GM21723 (cell line): ENCODE measurements at regions not wholly inside any gene's neighbourhood (a gene's known extent, or its start where the extent isn't known, plus 50 kb on each side); places are given as distances from the start of the nearest gene placed in this dataset.

Source experiments
- ATAC-seq: cut with Tn5 transposase; IDR thresholded peaks from one replicate; pipeline ENCODE4 v1.9.1; 2021; ENCODE audit warnings: mild to moderate bottlenecking, moderate library complexity; ENCODE audit not compliant: unreplicated experiment

DNA sequence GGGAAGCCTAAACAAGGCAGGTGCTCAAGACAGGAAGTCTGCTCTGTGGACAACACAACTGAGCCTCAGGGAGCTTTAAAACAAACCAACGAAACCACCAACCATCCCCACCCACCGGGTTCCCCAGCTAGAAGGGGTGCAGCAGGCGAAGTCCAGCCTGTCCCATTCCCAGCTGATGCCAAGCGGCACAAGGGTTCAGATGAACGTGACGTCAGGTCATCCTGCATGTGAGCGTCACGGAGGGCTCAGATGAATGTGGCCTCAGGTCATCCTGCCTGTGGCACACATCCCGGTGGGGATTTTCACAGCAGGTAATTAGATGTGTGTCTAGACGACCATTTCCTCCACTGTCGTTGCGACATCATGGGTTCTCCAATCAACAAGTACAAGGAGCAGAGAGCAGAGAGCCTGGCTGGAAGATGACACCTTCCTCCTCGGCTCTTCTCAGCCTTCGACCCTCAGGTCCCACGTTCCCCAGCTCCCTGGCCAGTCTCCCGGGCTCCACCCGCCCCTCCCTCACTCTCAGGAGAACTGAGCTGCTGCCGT is 246.5 kb downstream of the FOXL1 start:
- ATAC-seq, result no peak

DNA sequence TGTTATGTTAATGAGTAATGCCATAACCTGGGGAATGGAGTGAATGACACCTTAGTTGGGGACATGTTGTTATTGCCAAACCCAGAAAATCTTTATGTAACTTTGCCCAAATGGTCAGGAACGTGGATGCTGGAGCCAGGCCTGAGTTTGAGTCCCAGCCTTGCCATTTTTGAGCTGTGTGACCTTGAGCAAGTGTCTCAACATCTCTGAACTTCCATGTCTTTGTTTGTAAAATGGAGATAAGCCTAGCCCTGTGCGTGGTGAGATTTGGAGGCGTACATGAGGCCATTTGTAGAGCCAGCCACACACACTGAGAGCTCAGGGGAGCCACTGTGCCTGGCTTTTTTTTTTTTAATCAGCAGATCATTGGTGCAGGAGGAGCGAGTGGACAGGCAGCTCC is 247.3 kb downstream of the FOXL1 start:
- no peak for ATAC-seq

DNA sequence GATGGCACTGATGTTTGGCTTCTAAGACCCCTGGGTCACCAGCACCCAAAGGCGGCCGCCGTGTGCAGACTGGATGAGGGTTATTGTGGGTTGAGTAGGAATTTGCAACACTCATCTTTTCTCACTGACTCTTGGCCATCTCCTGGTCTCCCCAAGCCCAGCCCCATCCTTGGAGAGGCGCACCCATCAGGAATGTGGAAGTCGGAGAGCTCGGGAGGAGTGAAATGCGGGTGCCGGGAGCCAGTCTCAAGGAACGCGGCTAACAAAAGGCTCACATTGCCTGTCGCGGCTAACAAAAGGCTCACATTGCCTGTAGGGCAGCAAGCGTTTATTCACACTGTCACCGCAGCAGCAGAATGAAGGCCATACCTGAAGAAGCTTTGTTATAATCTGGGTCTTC is 248.6 kb downstream of the FOXL1 start:
- no peak for ATAC-seq

DNA sequence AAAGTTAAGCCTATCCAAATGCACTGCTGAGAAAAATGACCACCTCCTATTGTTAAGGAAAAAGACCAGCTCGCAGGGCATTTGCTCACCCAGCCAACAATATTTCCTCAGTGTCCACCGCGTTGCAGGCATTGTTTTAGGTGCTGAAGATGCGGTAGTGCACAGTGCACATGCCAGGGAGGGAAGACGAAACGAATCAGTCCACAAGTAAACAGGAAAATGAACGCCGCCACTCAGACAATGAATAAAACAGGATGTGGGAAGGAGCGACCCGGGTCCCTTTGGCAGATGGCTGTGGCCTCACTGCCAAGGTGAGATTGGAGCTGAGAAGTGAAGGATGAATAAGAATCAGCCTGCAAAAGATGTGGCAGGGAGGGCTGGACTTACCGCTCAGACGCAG is 249.2 kb downstream of the FOXL1 start:
- ATAC-seq, result no peak

GRCh38 chr16:86828202-86828601 is 249.9 kb downstream of the FOXL1 start:
- no peak for ATAC-seq

DNA sequence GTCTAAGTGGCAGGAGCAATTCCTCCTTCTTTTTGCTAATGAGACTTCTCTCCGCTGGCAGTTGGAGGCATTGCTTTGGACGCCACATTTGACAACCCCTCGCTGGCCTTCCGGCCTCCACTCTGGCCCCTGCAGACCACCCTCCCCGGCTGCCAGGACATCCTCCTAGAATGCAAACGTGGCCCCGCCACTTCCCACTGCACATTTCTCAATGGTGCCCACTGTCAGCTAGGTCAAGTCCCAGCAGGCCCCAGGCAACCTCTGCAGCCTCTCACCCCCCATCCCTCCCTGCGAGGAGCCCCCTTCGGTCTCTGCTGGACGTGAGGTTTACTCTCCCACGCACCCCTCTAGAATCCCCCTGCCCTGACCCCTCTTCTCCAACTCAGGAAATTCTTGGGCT is 250.3 kb downstream of the FOXL1 start:
- ATAC-seq, result no peak

GRCh38 chr16:86831366-86831765 is 253.0 kb downstream of the FOXL1 start:
- ATAC-seq, result no peak

DNA sequence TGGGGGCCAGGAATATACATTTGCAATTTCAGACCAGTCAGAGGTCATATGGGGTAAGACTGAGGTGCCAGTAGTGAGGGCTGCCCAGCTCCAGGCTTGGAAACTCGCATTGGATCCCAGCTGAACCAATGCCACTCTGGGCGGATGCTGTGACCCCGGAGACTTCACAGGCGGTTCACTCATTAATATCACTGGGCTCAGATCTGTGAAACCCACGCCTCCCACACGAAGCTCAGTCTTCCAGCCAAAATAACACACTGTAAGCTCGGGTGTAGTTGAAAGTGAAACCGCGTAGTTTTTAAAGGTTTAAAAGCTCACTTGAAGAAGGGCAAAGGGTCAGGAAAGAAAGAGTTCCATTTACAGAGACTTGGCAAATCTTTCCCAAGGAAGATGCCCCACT is 254.8 kb downstream of the FOXL1 start:
- ATAC-seq, result no peak

DNA sequence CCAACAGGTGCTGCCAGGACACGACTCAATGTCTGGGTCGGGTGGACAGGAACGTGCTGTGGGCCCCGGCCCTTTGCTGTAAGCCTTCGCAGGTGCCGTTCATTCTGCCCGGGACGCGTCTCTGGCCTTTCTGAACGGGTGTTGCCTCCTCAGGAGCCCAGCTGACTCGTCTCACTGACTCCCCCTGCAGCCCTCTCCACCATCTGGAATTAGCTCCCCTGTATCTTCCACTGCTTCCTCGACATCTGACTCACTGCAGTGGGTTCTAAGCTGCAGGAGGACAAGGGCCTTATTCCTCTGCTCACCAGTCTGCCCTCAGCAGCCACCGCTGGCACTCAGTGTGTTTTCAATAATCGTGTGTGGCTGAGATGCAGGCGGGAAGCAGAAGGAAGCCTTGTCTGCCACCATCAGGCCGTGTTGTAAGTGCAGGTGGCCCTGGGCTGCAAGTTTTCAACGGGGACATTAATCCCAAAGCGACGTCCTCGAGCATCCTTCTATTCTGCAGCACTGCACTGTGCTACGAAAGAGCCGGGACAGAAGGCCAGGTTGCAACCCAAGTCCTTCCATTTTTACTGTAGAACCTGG is 256.2 kb downstream of the FOXL1 start:
- no peak for ATAC-seq

GRCh38 chr16:86835982-86836381 is 257.6 kb downstream of the FOXL1 start:
- no peak for ATAC-seq

GRCh38 chr16:86836503-86837129 is 258.3 kb downstream of the FOXL1 start:
- no peak for ATAC-seq

- ATAC-seq, result no peak
Measured at GRCh38 chr16:86843812-86844211, 265.5 kb downstream of the FOXL1 start.

DNA sequence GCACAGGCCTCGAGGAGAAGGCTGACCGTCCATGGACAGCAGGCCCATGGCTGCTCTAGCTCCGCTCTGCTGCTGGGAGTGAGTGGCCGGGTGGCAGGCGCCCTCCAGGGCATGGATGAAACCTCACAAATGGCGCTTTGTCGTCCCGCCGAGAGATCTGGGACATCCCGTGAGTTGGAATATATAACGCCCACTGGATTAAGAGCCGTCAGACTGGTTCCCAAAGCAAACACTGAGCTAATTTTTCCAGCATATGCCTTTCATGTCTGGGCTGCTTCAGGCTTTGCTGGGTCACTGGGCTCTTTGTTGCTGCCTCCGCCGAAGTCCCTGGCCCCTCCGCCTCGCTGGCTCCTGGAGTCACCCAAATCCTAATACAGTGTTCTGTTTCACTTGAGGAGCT is 266.3 kb downstream of the FOXL1 start:
- ATAC-seq, result no peak

DNA sequence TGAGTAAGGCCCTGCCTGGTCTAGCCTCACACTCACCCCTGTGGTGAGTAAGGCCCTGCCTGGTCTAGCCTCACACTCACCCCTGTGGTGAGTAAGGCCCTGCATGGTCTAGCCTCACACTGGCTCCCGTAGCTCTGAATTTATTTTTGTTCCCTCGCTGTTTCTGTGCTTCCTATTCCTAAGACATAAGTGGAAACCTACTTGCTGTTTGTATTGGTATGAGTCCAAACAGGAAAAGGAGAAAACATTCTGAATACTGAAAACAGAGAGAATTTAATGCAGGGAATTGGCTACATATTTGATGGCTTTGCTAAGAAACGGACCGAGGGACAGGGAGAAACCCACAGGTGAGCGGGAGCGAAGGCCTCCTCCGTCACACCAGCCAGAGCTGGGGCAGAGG is 267.8 kb downstream of the FOXL1 start:
- no peak for ATAC-seq

DNA sequence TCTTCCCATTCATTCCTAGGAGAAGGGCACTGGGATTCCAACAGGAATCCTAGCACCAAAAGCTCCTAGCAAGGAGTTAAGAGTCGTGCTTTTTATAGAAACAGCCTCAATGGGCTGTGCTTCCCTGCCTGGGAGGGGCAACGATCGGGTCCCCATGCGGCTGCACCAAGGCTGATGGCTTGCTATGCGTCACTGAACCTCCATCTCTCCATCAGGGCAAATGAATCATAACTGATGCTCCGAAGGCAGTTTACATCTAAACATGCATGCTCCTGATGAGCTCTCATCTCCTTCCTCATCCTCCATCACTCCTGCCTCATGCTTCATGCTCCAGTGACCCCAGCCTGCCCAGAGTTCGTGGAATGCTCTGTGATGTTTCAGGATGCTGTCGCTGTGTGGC is 270.5 kb downstream of the FOXL1 start:
- no peak for ATAC-seq

- no peak for ATAC-seq
Measured at GRCh38 chr16:86850670-86851069, 272.3 kb downstream of the FOXL1 start.

- ATAC-seq, result no peak
Measured at GRCh38 chr16:86852135-86852534, 273.8 kb downstream of the FOXL1 start.

GRCh38 chr16:86854058-86854621 is 275.8 kb downstream of the FOXL1 start:
- ATAC-seq, result no peak

GRCh38 chr16:86854626-86855294 is 276.4 kb downstream of the FOXL1 start:
- ATAC-seq, result no peak

GRCh38 chr16:86856946-86857586 is 278.7 kb downstream of the FOXL1 start:
- no peak for ATAC-seq

GRCh38 chr16:86857807-86858206 is 279.5 kb downstream of the FOXL1 start:
- ATAC-seq, result no peak
